GM21717 (cell line): ENCODE measurements at regions not wholly inside any gene's neighbourhood (a gene's known extent, or its start where the extent isn't known, plus 50 kb on each side); places are given as distances from the start of the nearest gene placed in this dataset.
"Not testable (repeated sequence)": the region's sequence is repeated elsewhere in the genome, so short reads cannot be mapped to it uniquely, and the experiment has no call there.

Source experiments
- ATAC-seq: cut with Tn5 transposase; IDR thresholded peaks from one replicate; pipeline ENCODE4 v1.9.1; 2021; ENCODE audit warnings: mild to moderate bottlenecking, moderate library complexity; ENCODE audit not compliant: unreplicated experiment

- ATAC-seq = no peak
These were observed 770.8 kb upstream of the MBL2 start for GRCh38 chr10:53543410-53543809.

GRCh38 chr10:53537508-53537907, 764.9 kb upstream of the MBL2 start:
- ATAC-seq = no peak

GRCh38 chr10:53536322-53536721, 763.7 kb upstream of the MBL2 start:
- ATAC-seq = no peak

- no peak for ATAC-seq
These were observed 761.8 kb upstream of the MBL2 start for GRCh38 chr10:53534428-53534827.

- ATAC-seq = no peak
These were observed 756.4 kb upstream of the MBL2 start for GRCh38 chr10:53528974-53529373.

GRCh38 chr10:53521046-53521445, 748.5 kb upstream of the MBL2 start:
- ATAC-seq = no peak

DNA sequence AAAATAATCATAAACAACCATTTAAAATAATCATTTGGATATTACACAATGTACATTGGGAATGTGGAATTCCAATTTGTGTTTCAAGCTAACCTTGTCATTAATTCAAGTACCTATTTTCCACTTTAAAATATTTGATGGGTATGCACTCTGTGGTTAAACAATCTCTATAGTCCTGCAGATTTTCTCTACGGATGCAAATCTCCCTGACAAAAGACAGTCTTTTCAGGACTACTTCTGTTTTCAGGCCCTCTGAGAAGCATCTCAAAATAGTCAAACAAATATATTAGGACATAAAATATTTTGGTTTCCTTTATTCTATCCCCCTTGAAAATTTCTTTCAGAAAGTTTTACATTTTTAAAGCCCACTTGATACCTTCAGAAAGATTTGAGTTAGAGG, 735.6 kb upstream of the MBL2 start:
- no peak for ATAC-seq

DNA sequence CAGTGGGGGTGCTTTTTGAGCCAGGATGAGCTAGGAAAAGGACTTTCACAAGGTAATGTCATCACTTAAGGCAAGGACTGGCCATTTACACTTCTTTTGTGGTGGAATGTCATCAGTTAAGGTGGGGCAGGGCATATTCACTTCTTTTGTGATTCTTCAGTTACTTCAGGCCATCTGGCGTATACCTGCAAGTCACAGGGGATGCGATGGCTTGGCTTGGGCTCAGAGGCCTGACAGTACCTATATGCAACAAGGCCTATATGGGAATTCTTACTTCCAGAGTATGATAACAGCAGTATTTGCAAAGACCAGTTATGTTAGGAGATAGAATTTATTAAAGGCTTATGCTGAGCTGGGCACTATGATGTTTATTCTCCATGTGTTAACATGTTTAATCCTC, 731.9 kb upstream of the MBL2 start:
- not testable (repeated sequence) for ATAC-seq

GRCh38 chr10:53491774-53492173, 719.2 kb upstream of the MBL2 start:
- ATAC-seq = no peak

DNA sequence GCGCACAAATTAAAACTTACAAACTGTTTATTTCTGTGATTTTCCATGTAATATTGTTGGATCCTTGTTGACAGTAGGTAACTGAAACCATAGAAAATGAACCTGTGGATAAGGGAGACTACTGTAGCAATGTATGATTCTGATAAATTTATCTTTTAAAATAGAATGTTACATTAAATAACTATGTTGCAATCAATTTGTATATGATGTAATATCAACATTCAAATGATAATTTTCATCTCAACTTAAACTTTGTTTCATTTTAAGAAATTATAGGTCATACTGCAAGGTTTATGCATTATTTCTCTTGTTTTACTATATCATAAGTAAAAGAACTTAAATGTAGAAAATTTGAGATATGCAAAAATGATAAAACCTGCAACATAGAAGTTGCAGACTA, 718.0 kb upstream of the MBL2 start:
- ATAC-seq = no peak

GRCh38 chr10:53489335-53490182, 717.0 kb upstream of the MBL2 start:
- ATAC-seq = no peak

DNA sequence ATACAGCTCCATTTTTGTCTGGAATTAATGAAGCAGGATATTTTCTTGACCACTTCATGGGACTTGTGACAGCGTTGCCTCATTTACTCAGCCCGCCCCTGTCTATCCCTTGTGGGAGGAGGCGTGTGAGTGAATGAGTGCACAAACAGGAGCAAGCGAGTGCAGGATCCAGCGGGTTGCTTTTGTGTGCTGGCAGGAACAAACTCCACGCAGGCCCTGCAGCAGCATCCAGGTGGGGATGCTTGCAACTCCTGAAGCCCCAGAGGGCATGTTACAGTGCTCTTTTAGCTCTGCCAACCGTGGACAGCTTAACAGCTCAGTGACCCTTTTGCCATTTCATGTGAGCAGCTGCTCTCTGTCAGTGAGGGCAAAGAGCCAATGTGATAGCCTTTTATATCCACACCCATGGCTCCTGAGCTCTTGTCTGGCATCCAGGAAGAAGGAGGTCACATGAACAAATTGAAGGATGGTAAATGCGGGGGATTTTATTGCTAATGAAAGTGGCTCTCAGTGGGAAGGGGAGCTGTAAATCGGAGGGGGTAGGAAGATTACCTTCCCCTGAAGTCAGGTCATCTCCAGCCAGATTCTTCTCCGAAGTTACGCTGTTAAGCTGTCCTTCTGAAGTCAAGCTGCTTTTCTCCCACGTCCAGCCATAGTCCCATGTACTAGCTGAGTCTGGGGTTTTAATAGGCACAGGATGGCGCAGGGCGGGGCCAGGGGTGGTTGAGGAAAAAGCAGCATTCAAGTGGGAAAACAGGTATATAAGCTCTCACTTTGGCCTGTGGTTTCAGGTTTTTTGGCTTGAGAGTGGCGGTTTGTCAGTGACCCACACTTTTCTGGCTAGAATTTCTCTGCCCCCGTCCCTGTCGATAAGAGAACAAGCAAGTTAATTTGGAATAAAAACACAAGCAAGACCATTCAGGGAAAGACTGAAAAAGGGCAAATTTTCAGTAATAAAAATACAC, 714.7 kb upstream of the MBL2 start:
- no peak for ATAC-seq

DNA sequence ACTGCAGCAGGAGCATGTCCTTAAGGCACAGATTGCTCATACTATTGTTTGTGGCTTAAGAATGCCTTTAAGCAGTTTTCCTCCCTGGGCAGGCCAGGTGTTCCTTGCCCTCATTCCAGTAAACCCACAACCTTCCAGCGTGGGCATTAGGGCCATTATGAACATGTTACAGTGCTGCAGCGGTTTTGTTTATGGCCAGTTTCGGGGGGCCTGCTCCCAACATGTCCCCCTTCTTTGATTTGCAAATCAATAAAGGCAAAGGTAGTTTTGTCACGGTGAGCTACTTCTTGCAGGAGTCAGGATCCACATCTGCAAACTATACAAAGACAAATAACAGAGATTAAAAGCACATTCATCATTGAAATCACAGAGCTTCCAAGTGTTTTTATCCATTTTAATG, 712.8 kb upstream of the MBL2 start:
- ATAC-seq = not testable (repeated sequence)

DNA sequence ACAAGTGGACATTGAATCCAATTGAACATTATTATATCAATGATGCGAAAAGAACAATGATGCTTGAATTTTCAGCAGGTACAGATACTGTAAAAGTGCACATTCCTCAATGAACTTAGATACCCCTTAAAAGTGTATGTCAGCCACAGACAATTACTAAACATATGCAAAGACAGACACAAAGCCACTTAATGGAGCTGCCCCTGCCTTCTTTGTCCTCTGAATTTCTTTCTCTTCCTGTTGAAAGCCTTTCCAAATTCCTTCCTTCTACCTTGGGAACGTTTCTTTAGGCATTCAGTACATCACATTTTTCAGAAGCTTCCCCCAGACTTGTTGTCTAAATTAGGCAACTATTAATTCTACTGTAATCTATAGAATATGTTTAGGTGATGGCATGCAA, 706.8 kb upstream of the MBL2 start:
- ATAC-seq = no peak

DNA sequence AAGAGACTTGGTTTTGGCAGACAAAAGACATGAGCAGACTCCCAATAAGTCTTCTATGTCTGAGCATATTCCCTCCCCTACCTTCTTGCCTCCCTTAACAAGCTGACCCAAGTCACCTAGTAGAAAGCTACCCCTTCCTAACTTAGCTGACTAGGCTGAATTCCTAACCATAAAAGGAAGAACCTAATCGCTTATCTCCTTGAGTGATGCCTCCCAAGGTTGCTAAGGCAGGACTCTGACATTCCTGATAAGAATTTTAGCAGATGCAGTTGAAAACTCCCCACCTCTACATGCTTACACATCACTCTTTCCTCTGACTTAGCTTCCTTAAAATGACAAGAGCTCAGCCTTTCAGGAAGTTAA, 704.7 kb upstream of the MBL2 start:
- ATAC-seq = no peak

GRCh38 chr10:53476650-53477312, 704.2 kb upstream of the MBL2 start:
- no peak for ATAC-seq

DNA sequence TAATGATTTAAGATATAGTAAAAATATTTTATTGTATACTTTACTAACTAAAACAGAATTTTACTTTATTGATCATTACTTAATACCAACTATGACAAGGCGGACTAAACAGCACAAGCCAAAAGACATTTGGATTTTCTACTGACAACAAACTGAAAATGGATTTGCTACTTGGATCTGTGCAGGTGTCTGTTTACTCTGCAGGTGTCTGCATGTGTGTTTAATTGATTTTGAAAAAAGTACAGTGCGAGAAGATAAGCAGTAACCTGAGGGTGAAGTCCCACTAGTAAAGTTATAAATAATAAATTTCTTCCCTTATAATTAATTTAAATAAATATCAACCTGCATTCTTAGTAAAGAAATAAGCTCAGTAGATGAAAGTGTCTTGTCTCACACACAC, 696.8 kb upstream of the MBL2 start:
- ATAC-seq = no peak

GRCh38 chr10:53463539-53463938, 691.0 kb upstream of the MBL2 start:
- ATAC-seq = no peak

DNA sequence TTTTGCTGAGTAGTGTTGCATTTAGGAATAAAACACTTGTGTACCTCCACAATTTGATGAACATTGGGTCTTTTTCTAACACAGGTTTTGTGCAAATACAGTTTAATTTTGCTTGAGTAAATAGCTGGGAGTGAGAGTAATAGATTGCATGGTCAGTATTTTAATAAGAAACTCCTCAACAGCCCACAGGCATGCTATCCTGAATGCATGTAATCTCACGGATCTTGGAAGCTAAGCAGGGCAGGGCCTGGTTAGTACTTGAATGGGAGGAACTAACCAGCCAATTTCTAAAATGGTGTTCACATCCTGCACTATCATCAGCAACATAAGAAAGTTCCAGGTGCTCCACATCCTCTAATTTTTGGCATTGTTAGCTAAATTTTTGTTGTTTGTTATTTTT, 685.4 kb upstream of the MBL2 start:
- ATAC-seq = no peak

DNA sequence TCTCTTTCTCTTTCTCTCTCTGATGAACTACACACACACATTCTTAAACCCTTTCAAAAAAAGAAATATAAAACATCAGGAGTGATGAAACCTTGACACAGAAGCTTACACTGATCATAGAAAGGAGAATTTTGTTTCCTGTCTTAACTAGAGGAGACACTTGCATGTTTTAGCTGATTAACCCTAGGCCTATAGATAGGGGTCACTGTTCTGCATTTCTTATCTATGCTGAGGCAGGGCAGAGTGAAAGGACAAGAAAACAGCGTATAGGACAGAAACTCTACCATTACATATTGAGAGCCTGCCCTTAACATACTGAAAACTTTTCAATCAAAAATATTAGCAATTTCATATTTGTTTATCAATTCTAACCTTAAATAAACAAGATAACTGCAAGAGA, 680.6 kb upstream of the MBL2 start:
- ATAC-seq = no peak

- no peak for ATAC-seq
These were observed 675.0 kb upstream of the MBL2 start for GRCh38 chr10:53447576-53447975.
